Spleen (tissue), 11 donors: ENCODE measurements at regions not wholly inside any gene's neighbourhood (a gene's known extent, or its start where the extent isn't known, plus 50 kb on each side); places are given as distances from the start of the nearest gene placed in this dataset.

ENCODE experiments used
- DNase-seq: peaks from one replicate; pipeline ENCODE4 v3.0.0-alpha.2; 2020
- H3K27ac ChIP-seq, 8 donors: fragments of 200-600 bp; sonication (generic) in 7 of 8; 1 replicate in 4 of 8; 2 replicates in 4 of 8; pipeline versions ENCODE4 v1.5.0 to v1.8.0; 2016 to 2021; ENCODE audit warnings: inconsistent platforms in 4 of 8, mild to moderate bottlenecking in 4 of 8, moderate library complexity in 1 of 8
- H3K27me3 ChIP-seq, 7 donors: fragments of 200-600 bp; sonication (generic) in 6 of 7; replicated peaks in 1 of 7; 1 replicate in 4 of 7; 2 replicates in 3 of 7; pipeline versions ENCODE4 v1.5.0 to v1.8.0; 2016 to 2021; ENCODE audit warnings: inconsistent platforms in 3 of 7, mild to moderate bottlenecking in 1 of 7
- H3K36me3 ChIP-seq, 6 donors: fragments of 200-600 bp; sonication (generic) in 5 of 6; 1 replicate in 4 of 6; 2 replicates in 2 of 6; pipeline versions ENCODE4 v1.5.0 to v1.8.0; 2016 to 2021; ENCODE audit warnings: inconsistent platforms in 2 of 6
- H3K4me1 ChIP-seq, 6 donors: fragments of 200-600 bp; sonication (generic) in 5 of 6; 1 replicate in 3 of 6; 2 replicates in 3 of 6; pipeline versions ENCODE4 v1.5.0 to v1.8.0; 2016 to 2021; ENCODE audit warnings: inconsistent platforms in 3 of 6
- H3K4me3 ChIP-seq, 8 donors: fragments of 200-600 bp; sonication (generic) in 7 of 8; 1 replicate in 4 of 8; 2 replicates in 4 of 8; pipeline versions ENCODE4 v1.5.0 to v1.8.0; 2016 to 2021; ENCODE audit warnings: inconsistent platforms in 4 of 8, mild to moderate bottlenecking in 4 of 8, moderate library complexity in 2 of 8
- H3K9me3 ChIP-seq, 8 donors: fragments of 200-600 bp; sonication (generic) in 7 of 8; 1 replicate in 4 of 8; 2 replicates in 4 of 8; pipeline versions ENCODE4 v1.5.0 to v1.8.0; 2016 to 2021; ENCODE audit warnings: inconsistent platforms in 4 of 8
- POLR2A ChIP-seq, 3 donors: fragments of 450-650 bp; IDR thresholded peaks; one replicate each; pipeline ENCODE4 v1.5.1; 2017; ENCODE audit warnings: antibody characterized with exemption in 3 of 3, mild to moderate bottlenecking in 1 of 3
- POLR2AphosphoS5 ChIP-seq, 3 donors: sonication (generic); formaldehyde crosslinking; IDR thresholded peaks; one replicate each; pipeline ENCODE4 v1.5.1; 2017; ENCODE audit warnings: antibody characterized with exemption in 3 of 3
- WGBS, 5 donors: extraction: QIAGEN DNeasy Blood & Tissue Kit in 3 of 5; methylation state at CpG; one replicate each; pipeline versions ENCODE4 v1.1.5 to v1.1.7; 2013 to 2018; 5-methylcytosine and 5-hydroxymethylcytosine counted together
- intact Hi-C: fragments of 100-400 bp; cut with DNase I; formaldehyde crosslinking; loops from one replicate; pipeline ENCODE4 v1.15.0; 2023; ENCODE audit warnings: low total_unique reads
- TF ChIP-seq, protein P1 (sequence below), 11 experiments: fragments of 200-600 bp in 7 of 11; fragments of 450-650 bp in 4 of 11; sonication (generic) in 4 of 11; IDR thresholded peaks in 8 of 11; conservative IDR thresholded peaks in 3 of 11; 1 replicate in 7 of 11; 2 replicates in 4 of 11; pipeline versions ENCODE4 v1.4.0 to v1.8.0; 2016 to 2021; ENCODE audit warnings: antibody characterized with exemption in 11 of 11, inconsistent platforms in 4 of 11, mild to moderate bottlenecking in 1 of 11
- donor health status: healthy with polysubstance abuse.
- donor health status: DM: no; HTN: no; CAD: no; lungs with moderate emphysema.
- donor health status: DM: no; HTN: no; CAD: no.
- donor health status: Bipolar disorder and iron deficiency.
- donor health status: healthy.
- donor health status: DM: no; HTN: no; CAD: no.
- donor health status: DM: yes; HTN: yes; CAD: no.

- Histone ChIP-seq H3K27me3 (no peaks in the 10 kb centered on the region), H3K9me3 (peaks cover 0 to 24% (median 8%) of the 10 kb centered on the region in 8 donors), H3K4me3 (no peak overlapping the region), H3K36me3 (no peaks in the 10 kb centered on the region), H3K27ac (no peak overlapping the region), H3K4me1 (no peaks in the 10 kb centered on the region)
- TF ChIP-seq, protein P1, sequence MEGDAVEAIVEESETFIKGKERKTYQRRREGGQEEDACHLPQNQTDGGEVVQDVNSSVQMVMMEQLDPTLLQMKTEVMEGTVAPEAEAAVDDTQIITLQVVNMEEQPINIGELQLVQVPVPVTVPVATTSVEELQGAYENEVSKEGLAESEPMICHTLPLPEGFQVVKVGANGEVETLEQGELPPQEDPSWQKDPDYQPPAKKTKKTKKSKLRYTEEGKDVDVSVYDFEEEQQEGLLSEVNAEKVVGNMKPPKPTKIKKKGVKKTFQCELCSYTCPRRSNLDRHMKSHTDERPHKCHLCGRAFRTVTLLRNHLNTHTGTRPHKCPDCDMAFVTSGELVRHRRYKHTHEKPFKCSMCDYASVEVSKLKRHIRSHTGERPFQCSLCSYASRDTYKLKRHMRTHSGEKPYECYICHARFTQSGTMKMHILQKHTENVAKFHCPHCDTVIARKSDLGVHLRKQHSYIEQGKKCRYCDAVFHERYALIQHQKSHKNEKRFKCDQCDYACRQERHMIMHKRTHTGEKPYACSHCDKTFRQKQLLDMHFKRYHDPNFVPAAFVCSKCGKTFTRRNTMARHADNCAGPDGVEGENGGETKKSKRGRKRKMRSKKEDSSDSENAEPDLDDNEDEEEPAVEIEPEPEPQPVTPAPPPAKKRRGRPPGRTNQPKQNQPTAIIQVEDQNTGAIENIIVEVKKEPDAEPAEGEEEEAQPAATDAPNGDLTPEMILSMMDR (IDR thresholded peaks at IDR 0.05 in 8 of 11, conservative IDR thresholded peaks at IDR 0.05 in 3 of 11): no peak
- TF ChIP-seq POLR2AphosphoS5 (IDR thresholded peaks at IDR 0.05) (no peak), POLR2A (IDR thresholded peaks at IDR 0.05) (no peak)
- WGBS, 5 donors: 53 to 81% (median 70%) methylated on average over 1 of the region's 1 CpG
- intact Hi-C loops: no loop called here
- DNase-seq: no peak
These were observed 79.0 kb downstream of the MRPS30 start for GRCh38 chr5:44887722-44888121.

GRCh38 chr5:44888435-44888834 lies 79.7 kb downstream of the MRPS30 start:
- peaks cover 0 to 21% (median 7%) of the 10 kb centered on the region in 8 donors for H3K9me3 ChIP-seq
- DNase-seq: no peak
- 71 to 96% (median 85%) methylated on average over 1 of the region's 1 CpG for WGBS, 5 donors
- H3K4me3 ChIP-seq: no peak overlapping the region
- intact Hi-C loops: no loop called here
- no peaks in the 10 kb centered on the region for H3K27me3 ChIP-seq
- no peak overlapping the region for H3K27ac ChIP-seq
- no peaks in the 10 kb centered on the region for H3K4me1 ChIP-seq
- no peak for TF ChIP-seq POLR2A (IDR thresholded peaks at IDR 0.05)
- TF ChIP-seq, protein P1 (IDR thresholded peaks at IDR 0.05 in 8 of 11, conservative IDR thresholded peaks at IDR 0.05 in 3 of 11): no peak
- no peak for TF ChIP-seq POLR2AphosphoS5 (IDR thresholded peaks at IDR 0.05)
- H3K36me3 ChIP-seq: no peaks in the 10 kb centered on the region

GRCh38 chr5:44891116-44891515 lies 82.4 kb downstream of the MRPS30 start:
- no peak overlapping the region for H3K27ac ChIP-seq
- no peaks in the 10 kb centered on the region for H3K36me3 ChIP-seq
- DNase-seq: no peak
- intact Hi-C loops: no loop called here
- H3K27me3 ChIP-seq: no peaks in the 10 kb centered on the region
- H3K9me3 ChIP-seq: peaks cover 0 to 11% (median 5%) of the 10 kb centered on the region in 8 donors
- H3K4me3 ChIP-seq: no peak overlapping the region
- H3K4me1 ChIP-seq: no peaks in the 10 kb centered on the region
- TF ChIP-seq, protein P1 (IDR thresholded peaks at IDR 0.05 in 8 of 11, conservative IDR thresholded peaks at IDR 0.05 in 3 of 11): no peak
- no peak for TF ChIP-seq POLR2A (IDR thresholded peaks at IDR 0.05)
- TF ChIP-seq POLR2AphosphoS5 (IDR thresholded peaks at IDR 0.05): no peak

DNA sequence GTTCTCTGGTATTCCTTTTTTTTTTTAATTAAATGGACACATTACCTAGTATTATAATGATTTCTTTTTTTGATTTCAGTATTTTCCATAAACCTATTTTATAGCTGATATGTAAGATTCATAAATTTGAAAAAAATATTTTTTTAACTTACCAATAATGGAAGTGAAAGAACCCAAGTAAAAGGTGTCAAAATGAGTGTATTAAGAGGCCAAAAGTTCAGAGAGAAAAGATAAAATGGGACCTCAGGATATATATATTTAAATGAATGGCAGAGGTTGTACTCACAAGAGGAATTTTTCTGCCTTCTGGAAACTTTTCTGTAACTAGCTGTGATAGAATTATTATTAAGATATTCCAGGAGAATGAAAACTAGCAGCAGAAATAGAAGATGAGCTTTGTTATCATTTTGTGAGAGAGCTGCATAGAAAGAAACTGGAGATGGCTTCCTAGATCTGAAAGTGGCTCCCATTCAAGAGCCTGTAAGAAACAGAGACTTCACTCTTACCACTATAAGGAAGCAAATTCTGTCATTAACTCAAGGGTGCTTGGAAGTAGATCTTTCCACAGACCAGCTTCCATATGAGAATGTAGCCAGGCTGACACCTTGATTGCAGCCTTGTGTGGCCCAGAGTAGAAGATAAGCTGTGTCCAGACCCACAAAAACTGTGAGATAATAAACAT lies 91.7 kb downstream of the MRPS30 start:
- no peak for DNase-seq
- no peak overlapping the region for H3K27ac ChIP-seq
- intact Hi-C loops: no loop called here
- no peaks in the 10 kb centered on the region for H3K9me3 ChIP-seq
- no peaks in the 10 kb centered on the region for H3K27me3 ChIP-seq
- TF ChIP-seq, protein P1 (IDR thresholded peaks at IDR 0.05 in 8 of 11, conservative IDR thresholded peaks at IDR 0.05 in 3 of 11): no peak
- TF ChIP-seq POLR2A (IDR thresholded peaks at IDR 0.05): no peak
- no peak for TF ChIP-seq POLR2AphosphoS5 (IDR thresholded peaks at IDR 0.05)
- no peaks in the 10 kb centered on the region for H3K36me3 ChIP-seq
- H3K4me3 ChIP-seq: no peak overlapping the region
- H3K4me1 ChIP-seq: no peaks in the 10 kb centered on the region
